IMR-90 (cell line): ENCODE measurements at regions not wholly inside any gene's neighbourhood (a gene's known extent, or its start where the extent isn't known, plus 50 kb on each side); places are given as distances from the start of the nearest gene placed in this dataset.

ENCODE experiments used
- ATAC-seq: fragments of 200-7000 bp; cut with Tn5 transposase; 2 replicates; pipeline ENCODE4 v1.9.1; 2020; ENCODE audit warnings: low read depth, mild to moderate bottlenecking, moderate library complexity
- BruUV-seq: library from RNA; stranded (reverse); fragments of 400-500 nt; replicated peaks from 2 replicates; lab custom pipeline; 2021; lab: Mats Ljungman, UMichigan
- CTCF ChIA-PET: fragments of 300-600 bp; formaldehyde crosslinking; extraction: SDS; loops from one replicate; lab custom pipeline; 2021; ENCODE audit warnings: antibody characterized with exemption; lab: Yijun Ruan, JAX
- POLR2A ChIA-PET: fragments of 300-600 bp; sonication (Branson Sonifier 250); formaldehyde crosslinking; loops from one replicate; lab custom pipeline; 2022; ENCODE audit warnings: antibody characterized with exemption; ENCODE audit not compliant: unreplicated experiment; lab: Charles Lee
- DNase-seq: peaks from one replicate; pipeline ENCODE4 v3.0.0; 2013
- H2AFZ ChIP-seq: replicated peaks from 2 replicates; pipeline ENCODE3; 2013; ENCODE audit warnings: low read length, mild to moderate bottlenecking; ENCODE audit not compliant: poor library complexity
- H2AK5ac ChIP-seq: 2 replicates; pipeline ENCODE4 v1.6.1; 2013; ENCODE audit warnings: low read depth, low read length, inconsistent platforms
- H2AK9ac ChIP-seq: replicated peaks from 2 replicates; pipeline ENCODE3; 2013; ENCODE audit warnings: mild to moderate bottlenecking, low read depth, low read length, moderate library complexity; ENCODE audit not compliant: poor library complexity
- H2BK120ac ChIP-seq: 2 replicates; pipeline ENCODE4 v1.6.1; 2013; ENCODE audit warnings: low read depth, low read length, inconsistent platforms
- H2BK15ac ChIP-seq: 3 replicates; pipeline ENCODE4 v1.6.1; 2013; ENCODE audit warnings: low read depth, low read length, inconsistent platforms
- H2BK20ac ChIP-seq: 2 replicates; pipeline ENCODE4 v1.6.1; 2013; ENCODE audit warnings: low read depth, mild to moderate bottlenecking, inconsistent platforms, low read length, moderate library complexity
- H2BK5ac ChIP-seq: 2 replicates; pipeline ENCODE4 v1.6.1; 2013; ENCODE audit warnings: mild to moderate bottlenecking, low read depth, low read length, inconsistent platforms; ENCODE audit not compliant: poor library complexity, severe bottlenecking
- H3K14ac ChIP-seq: replicated peaks from 2 replicates; pipeline ENCODE4 v1.6.1; 2013; ENCODE audit warnings: low read depth, low read length, inconsistent platforms
- H3K18ac ChIP-seq: 2 replicates; pipeline ENCODE4 v1.6.1; 2013; ENCODE audit warnings: low read depth, low read length, control low read depth
- H3K23ac ChIP-seq: 2 replicates; pipeline ENCODE4 v1.6.1; 2013; ENCODE audit warnings: low read depth, low read length, inconsistent platforms
- H3K27ac ChIP-seq: 2 replicates; pipeline ENCODE4 v1.5.1; 2013; ENCODE audit warnings: mild to moderate bottlenecking, control low read depth, low read length; ENCODE audit not compliant: insufficient read depth
- H3K27me3 ChIP-seq: 2 replicates; pipeline ENCODE4 v1.6.1; 2013; ENCODE audit warnings: low read length; ENCODE audit not compliant: control insufficient read depth, insufficient read depth
- H3K36me3 ChIP-seq: 2 replicates; pipeline ENCODE4 v1.6.1; 2013; ENCODE audit warnings: low read length, mixed read lengths; ENCODE audit not compliant: control insufficient read depth, insufficient read depth
- H3K4ac ChIP-seq: 2 replicates; pipeline ENCODE4 v1.6.1; 2013; ENCODE audit warnings: low read depth, low read length, inconsistent platforms
- H3K4me1 ChIP-seq: 2 replicates; pipeline ENCODE4 v1.6.1; 2013; ENCODE audit warnings: low read length, mixed read lengths; ENCODE audit not compliant: control insufficient read depth, insufficient read depth
- H3K4me2 ChIP-seq: 2 replicates; pipeline ENCODE4 v1.6.1; 2013; ENCODE audit warnings: low read depth, mild to moderate bottlenecking, control low read depth, low read length, moderate library complexity
- H3K4me3 ChIP-seq: 2 replicates; pipeline ENCODE4 v1.5.1; 2013; ENCODE audit warnings: low read depth, mild to moderate bottlenecking, control low read depth, low read length, moderate library complexity; ENCODE audit not compliant: insufficient read depth
- H3K56ac ChIP-seq: 2 replicates; pipeline ENCODE4 v1.6.1; 2013; ENCODE audit warnings: low read length, inconsistent platforms; ENCODE audit not compliant: insufficient read depth; ENCODE audit errors: extremely low read depth
- H3K79me1 ChIP-seq, 2 experiments: 2 replicates each; pipeline ENCODE4 v1.6.1; 2013; ENCODE audit warnings: low read length in 2 of 2, inconsistent platforms in 1 of 2, low read depth in 1 of 2
- H3K9ac ChIP-seq: 2 replicates; pipeline ENCODE4 v1.6.1; 2013; ENCODE audit warnings: low read depth, low read length, control low read depth
- H3K9me1 ChIP-seq: 2 replicates; pipeline ENCODE4 v1.6.1; 2013; ENCODE audit warnings: low read length, inconsistent platforms; ENCODE audit not compliant: insufficient read depth
- H3K9me3 ChIP-seq: 2 replicates; pipeline ENCODE4 v1.6.1; 2013; ENCODE audit warnings: low read length; ENCODE audit not compliant: control insufficient read depth, insufficient read depth
- H4K20me1 ChIP-seq: 2 replicates; pipeline ENCODE4 v1.6.1; 2013; ENCODE audit warnings: low read length, inconsistent platforms; ENCODE audit not compliant: insufficient read depth
- H4K5ac ChIP-seq: 2 replicates; pipeline ENCODE4 v1.6.1; 2013; ENCODE audit warnings: mild to moderate bottlenecking, low read depth, low read length, control low read depth
- H4K8ac ChIP-seq, 2 experiments: 2 replicates each; pipeline ENCODE4 v1.6.1; 2013; ENCODE audit warnings: low read depth in 2 of 2, low read length in 2 of 2, control low read depth in 1 of 2, inconsistent platforms in 1 of 2
- H4K91ac ChIP-seq: 2 replicates; pipeline ENCODE4 v1.6.1; 2013; ENCODE audit warnings: low read depth, low read length, inconsistent platforms; ENCODE audit not compliant: insufficient read depth
- BHLHE40 ChIP-seq: fragments of 150-350 bp; IDR thresholded peaks from 2 replicates; pipeline ENCODE4 v1.6.1; 2016; ENCODE audit warnings: mild to moderate bottlenecking, low read depth, low read length
- CHD1 ChIP-seq: IDR thresholded peaks from 2 replicates; pipeline ENCODE4 v1.6.1; 2012; ENCODE audit warnings: low read depth, low read length, improper control_type of control experiment
- ELK1 ChIP-seq: fragments of 150-350 bp; IDR thresholded peaks from 2 replicates; pipeline ENCODE4 v1.6.1; 2016; ENCODE audit warnings: low read depth, mild to moderate bottlenecking, low read length, moderate library complexity, borderline replicate concordance
- NFE2L2 ChIP-seq: fragments of 150-350 bp; IDR thresholded peaks from 2 replicates; pipeline ENCODE4 v1.6.1; 2016; ENCODE audit warnings: low read depth, mild to moderate bottlenecking, low read length
- POLR2A ChIP-seq: IDR thresholded peaks from 2 replicates; pipeline ENCODE4 v1.6.1; 2012; ENCODE audit warnings: mild to moderate bottlenecking, low read depth, low read length
- RFX5 ChIP-seq: IDR thresholded peaks from 2 replicates; pipeline ENCODE4 v1.8.0; 2012; ENCODE audit warnings: low read depth, mild to moderate bottlenecking, low read length, moderate library complexity
- USF2 ChIP-seq: fragments of 150-350 bp; IDR thresholded peaks from 2 replicates; pipeline ENCODE4 v1.6.1; 2017; ENCODE audit warnings: mild to moderate bottlenecking, antibody characterized with exemption, low read length, low read depth
- WGBS, 2 experiments: methylation state at CpG; one replicate each; pipeline versions ENCODE4 v1.1.5 to v1.1.7; 2013; ENCODE audit warnings: missing lambda C conversion rate in 2 of 2; ENCODE audit not compliant: insufficient read length in 1 of 2; ENCODE audit errors: extremely low coverage in 2 of 2; 5-methylcytosine and 5-hydroxymethylcytosine counted together
- dilution Hi-C: fragments of 300-500 bp; cut with HindIII; formaldehyde crosslinking; loops from one replicate; pipeline ENCODE4 v1.14.3; 2018; ENCODE audit warnings: low sequenced_read_pairs; ENCODE audit not compliant: unreplicated experiment
- in situ Hi-C: fragments of 300-500 bp; cut with MboI; formaldehyde crosslinking; loops from 3 replicates; pipeline ENCODE4 v1.14.3; 2019; ENCODE audit warnings: low sequenced_read_pairs, inconsistent platforms, mixed read lengths
- intact Hi-C: fragments of 100-400 bp; cut with micrococcal nuclease; formaldehyde crosslinking; loops from 2 replicates; pipeline ENCODE4 v1.10.0; 2022

GRCh38 chr5:85010014-85010562 is 625.4 kb upstream of the EDIL3 start:
- Histone ChIP-seq H2BK5ac (no peak overlapping the region), H2BK120ac (no peak overlapping the region), H2BK20ac (no peak overlapping the region), H3K4me2 (no peak overlapping the region), H2AK5ac (no peak overlapping the region), H3K4me1 (no peaks in the 10 kb centered on the region), H3K14ac (no peak overlapping the region), H3K79me1 (no peaks in the 10 kb centered on the region), H3K27ac (no peak overlapping the region), H4K8ac (no peak overlapping the region), H3K9ac (no peak overlapping the region), H3K36me3 (no peaks in the 10 kb centered on the region), H2AFZ (no peak overlapping the region), H3K18ac (no peak overlapping the region), H3K56ac (no peak overlapping the region), H3K27me3 (no peaks in the 10 kb centered on the region), H3K9me3 (no peaks in the 10 kb centered on the region), H4K91ac (no peak overlapping the region), H3K23ac (no peak overlapping the region), H2AK9ac (no peak overlapping the region), H4K20me1 (no peaks in the 10 kb centered on the region), H4K5ac (no peak overlapping the region), H3K9me1 (no peaks in the 10 kb centered on the region), H2BK15ac (no peak overlapping the region), H3K4me3 (no peak overlapping the region), H3K4ac (no peak overlapping the region)
- no CpG with 5 or more reads among the region's 4 CpGs for WGBS, 2 experiments
- intact Hi-C loops = no loop called here
- TF ChIP-seq USF2 = no peak
- no peak for TF ChIP-seq CHD1
- TF ChIP-seq NFE2L2 = no peak
- TF ChIP-seq BHLHE40 = no peak
- TF ChIP-seq RFX5 = no peak
- TF ChIP-seq ELK1 = no peak
- TF ChIP-seq POLR2A = no peak
- DNase-seq (no peak), ATAC-seq (no peak)
- CTCF ChIA-PET = no interaction called here
- POLR2A ChIA-PET = no interaction called here
- in situ Hi-C loops = no loop called here
- BruUV-seq = no TSS peak
- dilution Hi-C loops = no loop called here
